ENCODE measurements at regions not wholly inside any gene's neighbourhood (a gene's known extent, or its start where the extent isn't known, plus 50 kb on each side); places are given as distances from the start of the nearest gene placed in this dataset.

DNA sequence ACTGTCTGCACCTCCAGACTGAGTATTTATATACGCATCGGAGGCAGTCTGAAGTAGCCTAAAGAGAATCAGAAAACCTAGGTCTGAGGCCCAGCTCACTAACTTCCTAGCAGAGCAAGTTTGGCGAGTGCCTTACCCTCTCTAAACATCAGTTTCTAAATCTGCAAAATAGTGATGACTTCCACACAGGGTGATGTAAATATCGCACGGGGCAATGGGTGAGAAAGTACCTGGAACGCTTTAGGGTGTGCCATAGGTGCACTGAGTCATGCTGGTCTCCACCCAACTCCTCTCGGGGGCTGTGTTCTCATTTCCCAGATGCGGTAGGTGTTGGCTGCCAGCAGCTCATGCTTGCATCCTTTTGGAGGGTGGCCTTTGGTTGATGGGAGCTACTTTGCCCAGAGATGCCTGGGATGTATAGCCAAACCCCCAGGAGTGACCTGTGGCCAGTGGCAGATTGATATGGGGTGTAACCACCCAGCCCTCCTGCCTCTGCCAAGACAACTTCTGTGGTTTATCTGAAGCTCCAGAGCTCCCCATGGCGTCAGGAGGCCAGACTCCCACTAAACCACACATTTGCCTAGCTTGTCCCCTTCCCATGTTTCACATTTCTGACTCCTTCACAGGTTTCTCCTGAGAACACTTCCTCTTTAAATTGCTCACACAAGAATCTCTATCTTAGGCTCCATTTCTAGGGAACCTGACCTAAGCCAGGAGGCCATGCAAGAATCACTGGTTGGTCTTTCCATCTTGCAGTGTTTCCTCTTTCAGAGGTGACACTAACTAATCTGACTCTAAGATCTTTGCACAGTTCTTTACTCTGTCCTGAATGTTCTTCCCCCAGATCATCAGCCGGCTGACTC is 62.0 kb upstream of the TUNAR start:
- Histone ChIP-seq H3K27ac (ENCODE audit: low read depth in 2 of 2, low read length in 1 of 2) (no peak overlapping the region), H3K4me1 (ENCODE audit: control insufficient read depth in 1 of 2, insufficient read depth in 2 of 2, low read depth in 1 of 2, low read length in 1 of 2) (no peaks in the 10 kb centered on the region), H3K9ac (no peak overlapping the region), H3K9me2 (no peaks in the 10 kb centered on the region), H3F3A (replicated peaks; ENCODE audit: insufficient read depth) (no peaks in the 10 kb centered on the region), H3K9me3 (no peaks in the 10 kb centered on the region), H4K20me1 (ENCODE audit: insufficient read depth) (no peaks in the 10 kb centered on the region), H3K79me2 (ENCODE audit: insufficient read depth) (no peaks in the 10 kb centered on the region), H2AFZ (ENCODE audit: low read depth) (no peak overlapping the region), H3K27me3 (ENCODE audit: insufficient read depth) (no peaks in the 10 kb centered on the region), H3K36me3 (replicated peaks in 1 of 2; ENCODE audit: control insufficient read depth in 1 of 2, insufficient read depth in 2 of 2, low read length in 1 of 2) (no peaks in the 10 kb centered on the region), H3K4me2 (no peak overlapping the region), H3K4me3 (ENCODE audit: low read depth in 2 of 2, low read length in 1 of 2) (no peak overlapping the region)
- ChIA-PET POLR2A (no interaction called here), CTCF (interaction anchor here (0.6 kb wide), 1 partner anchor 560 kb away, joined by 4 read pairs; no protein-coding TSS in a partner anchor)
- WGBS (ENCODE audit: low lambda C conversion rate), result 23% methylated on average over 7 of the region's 10 CpGs
- DNase-seq, result no peak
- TF ChIP-seq FOXM1 (IDR thresholded peaks at IDR 0.05; ENCODE audit: low read depth) (no peak), MXI1 (IDR thresholded peaks at IDR 0.05; ENCODE audit: low read depth, low read length) (no peak), POLR2AphosphoS5 (IDR thresholded peaks at IDR 0.05; ENCODE audit: low read depth, low read length) (no peak), TCF12 (IDR thresholded peaks at IDR 0.05) (no peak), MEF2A (IDR thresholded peaks at IDR 0.05; ENCODE audit: borderline replicate concordance, low read depth) (no peak), RFX5 (IDR thresholded peaks at IDR 0.05; ENCODE audit: low read length) (no peak), YY1 (IDR thresholded peaks at IDR 0.05; ENCODE audit: low read depth) (no peak), FOSL2 (IDR thresholded peaks at IDR 0.05; ENCODE audit: borderline replicate concordance, low read depth) (no peak), PBX3 (IDR thresholded peaks at IDR 0.05) (no peak), GABPA (IDR thresholded peaks at IDR 0.05; ENCODE audit: low read depth) (no peak), EP300 (IDR thresholded peaks at IDR 0.05; ENCODE audit: borderline replicate concordance in 1 of 2, low read depth in 1 of 2, low read length in 1 of 2) (no peak), IRF3 (IDR thresholded peaks at IDR 0.05; ENCODE audit: low read depth, low read length) (no peak), TEAD4 (IDR thresholded peaks at IDR 0.05; ENCODE audit: borderline replicate concordance, insufficient read depth) (no peak), TAF1 (IDR thresholded peaks at IDR 0.05; ENCODE audit: borderline replicate concordance, low read depth, low read length) (no peak), RCOR1 (IDR thresholded peaks at IDR 0.05; ENCODE audit: low read length) (no peak), NFIC (IDR thresholded peaks at IDR 0.05; ENCODE audit: borderline replicate concordance) (no peak), SMC3 (IDR thresholded peaks at IDR 0.05; ENCODE audit: low read depth, low read length) (no peak)
- TF ChIP-seq, protein P1, sequence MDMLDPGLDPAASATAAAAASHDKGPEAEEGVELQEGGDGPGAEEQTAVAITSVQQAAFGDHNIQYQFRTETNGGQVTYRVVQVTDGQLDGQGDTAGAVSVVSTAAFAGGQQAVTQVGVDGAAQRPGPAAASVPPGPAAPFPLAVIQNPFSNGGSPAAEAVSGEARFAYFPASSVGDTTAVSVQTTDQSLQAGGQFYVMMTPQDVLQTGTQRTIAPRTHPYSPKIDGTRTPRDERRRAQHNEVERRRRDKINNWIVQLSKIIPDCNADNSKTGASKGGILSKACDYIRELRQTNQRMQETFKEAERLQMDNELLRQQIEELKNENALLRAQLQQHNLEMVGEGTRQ (IDR thresholded peaks at IDR 0.05; ENCODE audit: borderline replicate concordance, low read depth, low read length), result no peak
